ENCODE measurements at regions not wholly inside any gene's neighbourhood (a gene's known extent, or its start where the extent isn't known, plus 50 kb on each side); places are given as distances from the start of the nearest gene placed in this dataset.

GRCh38 chr9:108468364-108468763 lies 387.4 kb downstream of the ACTL7B start:
- no peaks in the 10 kb centered on the region for H3K27me3 ChIP-seq (ENCODE audit: insufficient read depth, low read length)
- H3K27ac ChIP-seq (ENCODE audit: low read depth, low read length, poor library complexity, severe bottlenecking): no peak overlapping the region
- no peak overlapping the region for H3K4me3 ChIP-seq (ENCODE audit: low read depth, low read length, poor library complexity, severe bottlenecking)
- no peak overlapping the region for H3K4me2 ChIP-seq (ENCODE audit: low read length)
- no peak overlapping the region for H2AFZ ChIP-seq (ENCODE audit: low read length)
- TF ChIP-seq CTCF (IDR thresholded peaks at IDR 0.05; ENCODE audit: low read length) (peak; percentile 59), EZH2 (IDR thresholded peaks at IDR 0.05; ENCODE audit: borderline replicate concordance, low read length) (no peak)
- H3K9ac ChIP-seq (ENCODE audit: low read length): no peak overlapping the region
- H3K4me1 ChIP-seq (ENCODE audit: insufficient read depth, low read length, severe bottlenecking): no peaks in the 10 kb centered on the region
- H3K9me3 ChIP-seq (ENCODE audit: low read length): no peaks in the 10 kb centered on the region
- no peaks in the 10 kb centered on the region for H3F3A ChIP-seq (ENCODE audit: insufficient read depth, low read length)
- H4K20me1 ChIP-seq (ENCODE audit: insufficient read depth, low read length): no peaks in the 10 kb centered on the region
- H3K9me2 ChIP-seq (ENCODE audit: low read depth, low read length): no peaks in the 10 kb centered on the region
- no peaks in the 10 kb centered on the region for H3K79me2 ChIP-seq (ENCODE audit: insufficient read depth, low read length)
- H3K36me3 ChIP-seq (ENCODE audit: insufficient read depth, low read length): no peaks in the 10 kb centered on the region

GRCh38 chr9:108467653-108468324 lies 388.0 kb downstream of the ACTL7B start:
- H3K9me2 ChIP-seq (ENCODE audit: low read depth, low read length): no peaks in the 10 kb centered on the region
- H3K27ac ChIP-seq (ENCODE audit: low read depth, low read length, poor library complexity, severe bottlenecking): no peak overlapping the region
- H3K36me3 ChIP-seq (ENCODE audit: insufficient read depth, low read length): no peaks in the 10 kb centered on the region
- no peak overlapping the region for H2AFZ ChIP-seq (ENCODE audit: low read length)
- H3K79me2 ChIP-seq (ENCODE audit: insufficient read depth, low read length): no peaks in the 10 kb centered on the region
- H4K20me1 ChIP-seq (ENCODE audit: insufficient read depth, low read length): no peaks in the 10 kb centered on the region
- H3K4me1 ChIP-seq (ENCODE audit: insufficient read depth, low read length, severe bottlenecking): no peaks in the 10 kb centered on the region
- TF ChIP-seq EZH2 (IDR thresholded peaks at IDR 0.05; ENCODE audit: borderline replicate concordance, low read length): no peak
- no peak for TF ChIP-seq CTCF (IDR thresholded peaks at IDR 0.05; ENCODE audit: low read length)
- H3K27me3 ChIP-seq (ENCODE audit: insufficient read depth, low read length): no peaks in the 10 kb centered on the region
- no peak overlapping the region for H3K4me3 ChIP-seq (ENCODE audit: low read depth, low read length, poor library complexity, severe bottlenecking)
- H3K9me3 ChIP-seq (ENCODE audit: low read length): no peaks in the 10 kb centered on the region
- H3K4me2 ChIP-seq (ENCODE audit: low read length): no peak overlapping the region
- no peaks in the 10 kb centered on the region for H3F3A ChIP-seq (ENCODE audit: insufficient read depth, low read length)
- no peak overlapping the region for H3K9ac ChIP-seq (ENCODE audit: low read length)

- no peaks in the 10 kb centered on the region for H3K36me3 ChIP-seq (ENCODE audit: insufficient read depth, low read length)
- no peaks in the 10 kb centered on the region for H3K27me3 ChIP-seq (ENCODE audit: insufficient read depth, low read length)
- no peaks in the 10 kb centered on the region for H3K79me2 ChIP-seq (ENCODE audit: insufficient read depth, low read length)
- no peaks in the 10 kb centered on the region for H3K9me2 ChIP-seq (ENCODE audit: low read depth, low read length)
- H3F3A ChIP-seq (ENCODE audit: insufficient read depth, low read length): no peaks in the 10 kb centered on the region
- H3K4me3 ChIP-seq (ENCODE audit: low read depth, low read length, poor library complexity, severe bottlenecking): no peak overlapping the region
- no peak for TF ChIP-seq CTCF (IDR thresholded peaks at IDR 0.05; ENCODE audit: low read length)
- TF ChIP-seq EZH2 (IDR thresholded peaks at IDR 0.05; ENCODE audit: borderline replicate concordance, low read length): no peak
- H2AFZ ChIP-seq (ENCODE audit: low read length): no peak overlapping the region
- H3K9me3 ChIP-seq (ENCODE audit: low read length): no peaks in the 10 kb centered on the region
- no peaks in the 10 kb centered on the region for H4K20me1 ChIP-seq (ENCODE audit: insufficient read depth, low read length)
- H3K4me1 ChIP-seq (ENCODE audit: insufficient read depth, low read length, severe bottlenecking): no peaks in the 10 kb centered on the region
- H3K27ac ChIP-seq (ENCODE audit: low read depth, low read length, poor library complexity, severe bottlenecking): no peak overlapping the region
- no peak overlapping the region for H3K4me2 ChIP-seq (ENCODE audit: low read length)
- H3K9ac ChIP-seq (ENCODE audit: low read length): no peak overlapping the region
Observed at GRCh38 chr9:108467161-108467560, 388.6 kb downstream of the ACTL7B start.

Measured in OCI-LY1 (cell line).